Suprapubic skin (tissue), 4 donors: ENCODE measurements at regions not wholly inside any gene's neighbourhood (a gene's known extent, or its start where the extent isn't known, plus 50 kb on each side); places are given as distances from the start of the nearest gene placed in this dataset.

Experiments used
- DNase-seq, 2 donors: peaks; one replicate each; pipeline ENCODE4 v3.0.0-alpha.2; 2019; ENCODE audit warnings: low spot score in 2 of 2
- H3K27ac ChIP-seq: fragments of 200-600 bp; sonication (generic); one replicate; pipeline ENCODE4 v1.5.1; 2019
- H3K27me3 ChIP-seq: fragments of 200-600 bp; sonication (generic); one replicate; pipeline ENCODE4 v1.5.1; 2019
- H3K36me3 ChIP-seq: fragments of 200-600 bp; sonication (generic); one replicate; pipeline ENCODE4 v1.5.1; 2019
- H3K4me1 ChIP-seq: fragments of 200-600 bp; sonication (generic); one replicate; pipeline ENCODE4 v1.5.1; 2019
- H3K4me3 ChIP-seq: fragments of 200-600 bp; sonication (generic); one replicate; pipeline ENCODE4 v1.5.1; 2019; ENCODE audit warnings: mild to moderate bottlenecking
- H3K9me3 ChIP-seq: fragments of 200-600 bp; sonication (generic); one replicate; pipeline ENCODE4 v1.5.1; 2019
- EP300 ChIP-seq: sonication (generic); formaldehyde crosslinking; IDR thresholded peaks from one replicate; pipeline ENCODE4 v1.6.1; 2017; ENCODE audit warnings: antibody characterized with exemption
- POLR2A ChIP-seq, 2 donors: fragments of 450-650 bp; IDR thresholded peaks; one replicate each; pipeline ENCODE4 v1.6.1; 2017; ENCODE audit warnings: antibody characterized with exemption in 2 of 2, mild to moderate bottlenecking in 2 of 2, moderate library complexity in 2 of 2
- POLR2AphosphoS5 ChIP-seq, 3 donors: sonication (generic); formaldehyde crosslinking; IDR thresholded peaks; one replicate each; pipeline ENCODE4 v1.6.1; 2017; ENCODE audit warnings: antibody characterized with exemption in 3 of 3
- WGBS: methylation state at CpG from one replicate; pipeline ENCODE4 v1.1.5; 2018; 5-methylcytosine and 5-hydroxymethylcytosine counted together
- TF ChIP-seq, protein P1 (sequence below), 2 donors: fragments of 200-600 bp in 1 of 2; fragments of 450-650 bp in 1 of 2; sonication (generic) in 1 of 2; IDR thresholded peaks; one replicate each; pipeline ENCODE4 v1.5.1; 2016 to 2019; ENCODE audit warnings: antibody characterized with exemption in 2 of 2, mild to moderate bottlenecking in 1 of 2, moderate library complexity in 1 of 2

GRCh38 chr5:167555565-167556166 lies 735.8 kb upstream of the WWC1 start:
- Histone ChIP-seq H3K27ac (no peak overlapping the region), H3K36me3 (no peaks in the 10 kb centered on the region), H3K27me3 (no peaks in the 10 kb centered on the region), H3K4me3 (no peak overlapping the region), H3K4me1 (no peaks in the 10 kb centered on the region), H3K9me3 (no peaks in the 10 kb centered on the region)
- no peak for TF ChIP-seq EP300
- TF ChIP-seq, protein P1, sequence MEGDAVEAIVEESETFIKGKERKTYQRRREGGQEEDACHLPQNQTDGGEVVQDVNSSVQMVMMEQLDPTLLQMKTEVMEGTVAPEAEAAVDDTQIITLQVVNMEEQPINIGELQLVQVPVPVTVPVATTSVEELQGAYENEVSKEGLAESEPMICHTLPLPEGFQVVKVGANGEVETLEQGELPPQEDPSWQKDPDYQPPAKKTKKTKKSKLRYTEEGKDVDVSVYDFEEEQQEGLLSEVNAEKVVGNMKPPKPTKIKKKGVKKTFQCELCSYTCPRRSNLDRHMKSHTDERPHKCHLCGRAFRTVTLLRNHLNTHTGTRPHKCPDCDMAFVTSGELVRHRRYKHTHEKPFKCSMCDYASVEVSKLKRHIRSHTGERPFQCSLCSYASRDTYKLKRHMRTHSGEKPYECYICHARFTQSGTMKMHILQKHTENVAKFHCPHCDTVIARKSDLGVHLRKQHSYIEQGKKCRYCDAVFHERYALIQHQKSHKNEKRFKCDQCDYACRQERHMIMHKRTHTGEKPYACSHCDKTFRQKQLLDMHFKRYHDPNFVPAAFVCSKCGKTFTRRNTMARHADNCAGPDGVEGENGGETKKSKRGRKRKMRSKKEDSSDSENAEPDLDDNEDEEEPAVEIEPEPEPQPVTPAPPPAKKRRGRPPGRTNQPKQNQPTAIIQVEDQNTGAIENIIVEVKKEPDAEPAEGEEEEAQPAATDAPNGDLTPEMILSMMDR (IDR thresholded peaks at IDR 0.05), result no peak
- no peak for TF ChIP-seq POLR2AphosphoS5 (IDR thresholded peaks at IDR 0.05)
- no peak for TF ChIP-seq POLR2A (IDR thresholded peaks at IDR 0.05)
- WGBS, result 66% methylated on average over 10 of the region's 10 CpGs
- no peak for DNase-seq

- H3K27me3 ChIP-seq, result no peaks in the 10 kb centered on the region
- H3K4me3 ChIP-seq, result no peak overlapping the region
- H3K27ac ChIP-seq, result no peak overlapping the region
- WGBS, result 75% methylated on average over 2 of the region's 2 CpGs
- DNase-seq, result no peak
- no peaks in the 10 kb centered on the region for H3K36me3 ChIP-seq
- no peaks in the 10 kb centered on the region for H3K9me3 ChIP-seq
- TF ChIP-seq EP300 (no peak), POLR2AphosphoS5 (IDR thresholded peaks at IDR 0.05) (no peak), POLR2A (IDR thresholded peaks at IDR 0.05) (no peak)
- TF ChIP-seq, protein P1 (IDR thresholded peaks at IDR 0.05), result no peak
- no peaks in the 10 kb centered on the region for H3K4me1 ChIP-seq
These were observed 734.1 kb upstream of the WWC1 start for GRCh38 chr5:167557359-167557758.

DNA sequence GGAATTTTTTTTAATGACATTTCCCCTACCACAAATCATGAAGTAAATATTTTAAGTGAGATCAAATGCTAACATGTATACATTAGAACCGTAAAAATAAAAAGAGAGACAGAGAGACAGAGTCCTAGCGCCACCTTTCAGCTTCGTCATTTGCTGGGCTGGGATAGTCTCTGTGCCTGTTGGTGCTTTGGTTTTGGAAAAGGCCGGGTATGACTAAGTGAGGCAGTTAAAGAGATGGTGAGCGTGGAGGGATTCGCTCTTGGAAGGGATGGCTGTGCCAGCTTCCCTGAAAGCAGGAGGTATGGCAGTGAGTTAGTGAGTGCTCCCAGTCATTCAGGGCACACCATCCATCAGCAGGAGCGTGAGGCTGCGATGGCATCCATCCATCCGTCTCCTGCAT lies 729.6 kb upstream of the WWC1 start:
- TF ChIP-seq EP300, result no peak
- TF ChIP-seq, protein P1 (IDR thresholded peaks at IDR 0.05), result no peak
- TF ChIP-seq POLR2AphosphoS5 (IDR thresholded peaks at IDR 0.05), result no peak
- no peak for TF ChIP-seq POLR2A (IDR thresholded peaks at IDR 0.05)
- Histone ChIP-seq H3K36me3 (no peaks in the 10 kb centered on the region), H3K27ac (no peak overlapping the region), H3K4me3 (no peak overlapping the region), H3K27me3 (no peaks in the 10 kb centered on the region), H3K4me1 (no peaks in the 10 kb centered on the region), H3K9me3 (no peaks in the 10 kb centered on the region)
- no peak for DNase-seq
- 85% methylated on average over 9 of the region's 9 CpGs for WGBS

DNA sequence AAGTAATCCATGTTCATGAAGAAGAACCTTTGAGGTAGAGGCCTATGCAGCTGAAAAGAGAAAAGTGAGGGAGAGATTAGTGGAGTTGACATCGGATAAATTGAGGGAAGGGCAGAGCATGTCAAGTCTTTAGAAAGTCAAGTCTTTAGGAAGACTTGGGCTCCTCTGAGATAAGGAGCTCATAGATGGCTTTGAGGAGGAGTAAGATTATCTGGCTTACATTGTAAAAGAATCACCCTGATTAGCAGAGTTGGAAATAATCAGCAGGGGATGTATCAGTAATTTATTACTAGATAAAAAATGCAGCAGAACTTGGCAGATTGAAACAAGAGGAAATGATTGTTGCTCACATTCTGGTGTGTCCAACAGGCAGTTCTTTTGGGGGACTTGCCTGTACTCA lies 727.2 kb upstream of the WWC1 start:
- no peak for DNase-seq
- peaks cover 4% of the 10 kb centered on the region for H3K27me3 ChIP-seq
- H3K4me1 ChIP-seq, result no peaks in the 10 kb centered on the region
- no peaks in the 10 kb centered on the region for H3K9me3 ChIP-seq
- H3K36me3 ChIP-seq, result no peaks in the 10 kb centered on the region
- no peak for TF ChIP-seq POLR2AphosphoS5 (IDR thresholded peaks at IDR 0.05)
- TF ChIP-seq, protein P1 (IDR thresholded peaks at IDR 0.05), result no peak
- no peak for TF ChIP-seq EP300
- no peak for TF ChIP-seq POLR2A (IDR thresholded peaks at IDR 0.05)
- 89% methylated on average over 1 of the region's 1 CpG for WGBS
- no peak overlapping the region for H3K27ac ChIP-seq
- H3K4me3 ChIP-seq, result no peak overlapping the region

DNA sequence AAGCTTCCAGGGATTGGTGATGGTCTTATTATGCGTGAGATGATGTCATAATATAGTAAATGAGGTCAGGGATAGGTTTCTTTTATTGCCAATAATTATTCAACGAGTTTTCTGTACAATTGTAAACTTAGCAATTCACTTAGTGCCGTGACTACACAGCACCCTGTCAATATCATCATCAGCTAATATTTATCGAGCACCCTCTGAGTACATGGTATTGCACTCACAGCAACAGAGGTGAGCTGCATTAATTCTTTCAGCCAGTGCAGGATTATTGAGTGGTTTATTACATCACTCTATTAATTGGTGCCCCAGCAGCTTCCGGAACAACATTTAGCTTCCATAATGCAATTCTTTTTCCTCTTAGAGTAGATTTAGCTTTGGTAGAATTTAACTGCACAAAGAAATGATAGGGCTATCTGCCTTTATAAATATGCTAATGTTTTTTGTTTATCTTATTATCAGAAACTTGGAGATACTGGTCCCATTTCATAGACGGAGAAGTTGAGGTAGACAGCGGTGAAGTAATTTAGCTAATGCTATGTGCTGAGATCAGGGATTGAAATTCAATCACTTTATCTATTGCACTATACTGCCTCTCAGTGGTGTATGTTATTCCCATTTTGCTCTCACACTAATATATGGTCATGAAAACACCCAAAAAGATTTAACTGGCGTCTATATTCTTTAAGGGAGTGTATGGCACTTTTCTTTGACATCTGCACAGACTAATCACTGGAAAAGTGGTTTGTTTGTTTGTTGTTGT lies 726.1 kb upstream of the WWC1 start:
- 87% methylated on average over 8 of the region's 8 CpGs for WGBS
- no peak overlapping the region for H3K27ac ChIP-seq
- no peak for DNase-seq
- H3K4me1 ChIP-seq, result no peaks in the 10 kb centered on the region
- no peak overlapping the region for H3K4me3 ChIP-seq
- H3K36me3 ChIP-seq, result no peaks in the 10 kb centered on the region
- no peaks in the 10 kb centered on the region for H3K9me3 ChIP-seq
- TF ChIP-seq EP300 (no peak), POLR2AphosphoS5 (IDR thresholded peaks at IDR 0.05) (no peak), POLR2A (IDR thresholded peaks at IDR 0.05) (no peak)
- TF ChIP-seq, protein P1 (IDR thresholded peaks at IDR 0.05), result no peak
- peaks cover 6% of the 10 kb centered on the region for H3K27me3 ChIP-seq
